ENCODE measurements at regions not wholly inside any gene's neighbourhood (a gene's known extent, or its start where the extent isn't known, plus 50 kb on each side); places are given as distances from the start of the nearest gene placed in this dataset.

DNA sequence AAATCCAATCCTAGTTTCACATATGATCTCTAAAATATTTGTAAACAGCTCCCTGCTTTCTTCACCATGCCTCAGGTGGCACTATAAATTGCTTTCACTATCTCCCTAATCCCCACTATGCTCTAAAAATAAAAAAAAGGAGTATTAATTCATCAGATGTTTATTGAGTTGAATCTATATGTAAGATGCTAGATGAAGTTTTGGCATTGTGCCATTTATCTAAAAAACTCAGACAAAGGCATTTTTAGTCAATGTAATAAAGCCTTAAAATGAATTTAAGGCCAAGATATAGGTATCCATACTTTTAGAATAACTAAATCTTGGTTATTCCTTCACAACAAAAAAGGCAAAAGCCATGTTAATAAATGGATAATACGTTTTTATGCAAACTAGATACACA is 373.9 kb downstream of the ETS1 start:
- no peak for TF ChIP-seq EZH2 (IDR thresholded peaks at IDR 0.05; ENCODE audit: borderline replicate concordance, insufficient read depth, low read length, poor library complexity, severe bottlenecking)
- TF ChIP-seq, protein P1, sequence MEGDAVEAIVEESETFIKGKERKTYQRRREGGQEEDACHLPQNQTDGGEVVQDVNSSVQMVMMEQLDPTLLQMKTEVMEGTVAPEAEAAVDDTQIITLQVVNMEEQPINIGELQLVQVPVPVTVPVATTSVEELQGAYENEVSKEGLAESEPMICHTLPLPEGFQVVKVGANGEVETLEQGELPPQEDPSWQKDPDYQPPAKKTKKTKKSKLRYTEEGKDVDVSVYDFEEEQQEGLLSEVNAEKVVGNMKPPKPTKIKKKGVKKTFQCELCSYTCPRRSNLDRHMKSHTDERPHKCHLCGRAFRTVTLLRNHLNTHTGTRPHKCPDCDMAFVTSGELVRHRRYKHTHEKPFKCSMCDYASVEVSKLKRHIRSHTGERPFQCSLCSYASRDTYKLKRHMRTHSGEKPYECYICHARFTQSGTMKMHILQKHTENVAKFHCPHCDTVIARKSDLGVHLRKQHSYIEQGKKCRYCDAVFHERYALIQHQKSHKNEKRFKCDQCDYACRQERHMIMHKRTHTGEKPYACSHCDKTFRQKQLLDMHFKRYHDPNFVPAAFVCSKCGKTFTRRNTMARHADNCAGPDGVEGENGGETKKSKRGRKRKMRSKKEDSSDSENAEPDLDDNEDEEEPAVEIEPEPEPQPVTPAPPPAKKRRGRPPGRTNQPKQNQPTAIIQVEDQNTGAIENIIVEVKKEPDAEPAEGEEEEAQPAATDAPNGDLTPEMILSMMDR (IDR thresholded peaks at IDR 0.05; ENCODE audit: poor library complexity, severe bottlenecking) = no peak
- no peak for TF ChIP-seq POLR2AphosphoS5 (IDR thresholded peaks at IDR 0.05)
- TF ChIP-seq, protein P2, sequence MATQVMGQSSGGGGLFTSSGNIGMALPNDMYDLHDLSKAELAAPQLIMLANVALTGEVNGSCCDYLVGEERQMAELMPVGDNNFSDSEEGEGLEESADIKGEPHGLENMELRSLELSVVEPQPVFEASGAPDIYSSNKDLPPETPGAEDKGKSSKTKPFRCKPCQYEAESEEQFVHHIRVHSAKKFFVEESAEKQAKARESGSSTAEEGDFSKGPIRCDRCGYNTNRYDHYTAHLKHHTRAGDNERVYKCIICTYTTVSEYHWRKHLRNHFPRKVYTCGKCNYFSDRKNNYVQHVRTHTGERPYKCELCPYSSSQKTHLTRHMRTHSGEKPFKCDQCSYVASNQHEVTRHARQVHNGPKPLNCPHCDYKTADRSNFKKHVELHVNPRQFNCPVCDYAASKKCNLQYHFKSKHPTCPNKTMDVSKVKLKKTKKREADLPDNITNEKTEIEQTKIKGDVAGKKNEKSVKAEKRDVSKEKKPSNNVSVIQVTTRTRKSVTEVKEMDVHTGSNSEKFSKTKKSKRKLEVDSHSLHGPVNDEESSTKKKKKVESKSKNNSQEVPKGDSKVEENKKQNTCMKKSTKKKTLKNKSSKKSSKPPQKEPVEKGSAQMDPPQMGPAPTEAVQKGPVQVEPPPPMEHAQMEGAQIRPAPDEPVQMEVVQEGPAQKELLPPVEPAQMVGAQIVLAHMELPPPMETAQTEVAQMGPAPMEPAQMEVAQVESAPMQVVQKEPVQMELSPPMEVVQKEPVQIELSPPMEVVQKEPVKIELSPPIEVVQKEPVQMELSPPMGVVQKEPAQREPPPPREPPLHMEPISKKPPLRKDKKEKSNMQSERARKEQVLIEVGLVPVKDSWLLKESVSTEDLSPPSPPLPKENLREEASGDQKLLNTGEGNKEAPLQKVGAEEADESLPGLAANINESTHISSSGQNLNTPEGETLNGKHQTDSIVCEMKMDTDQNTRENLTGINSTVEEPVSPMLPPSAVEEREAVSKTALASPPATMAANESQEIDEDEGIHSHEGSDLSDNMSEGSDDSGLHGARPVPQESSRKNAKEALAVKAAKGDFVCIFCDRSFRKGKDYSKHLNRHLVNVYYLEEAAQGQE (IDR thresholded peaks at IDR 0.05; ENCODE audit: borderline replicate concordance) = no peak
- TF ChIP-seq EP300 (conservative IDR thresholded peaks at IDR 0.05; ENCODE audit: poor library complexity, severe bottlenecking) = no peak
- TF ChIP-seq MXI1 (conservative IDR thresholded peaks at IDR 0.05; ENCODE audit: poor library complexity, severe bottlenecking) = no peak
- no peak for TF ChIP-seq SMC3 (conservative IDR thresholded peaks at IDR 0.05; ENCODE audit: poor library complexity)
- TF ChIP-seq RAD21 (conservative IDR thresholded peaks at IDR 0.05) = no peak
